Small intestine (tissue), 7 donors: ENCODE measurements at regions not wholly inside any gene's neighbourhood (a gene's known extent, or its start where the extent isn't known, plus 50 kb on each side); places are given as distances from the start of the nearest gene placed in this dataset.

Experiments used
- DNase-seq, 2 donors: peaks; one replicate each; pipeline versions ENCODE4 v3.0.0 to v3.0.0-alpha.2; 2013
- FAIRE-seq: peaks from 2 replicates; lab custom pipeline; 2012; peaks lifted over from hg19 to GRCh38; lab: Jason Lieb, UNC
- H3K27ac ChIP-seq, 3 donors: one replicate each; pipeline ENCODE4 v1.5.1; 2013; ENCODE audit warnings: low read length in 2 of 3, mild to moderate bottlenecking in 2 of 3, control low read depth in 1 of 3, inconsistent platforms in 1 of 3, low read depth in 1 of 3, moderate library complexity in 1 of 3
- H3K27me3 ChIP-seq, 3 donors: one replicate each; pipeline ENCODE4 v1.6.1; 2013; ENCODE audit warnings: low read length in 3 of 3, inconsistent platforms in 1 of 3; ENCODE audit not compliant: control insufficient read depth in 3 of 3, insufficient read depth in 3 of 3
- H3K36me3 ChIP-seq, 3 donors: one replicate each; pipeline ENCODE4 v1.6.1; 2013; ENCODE audit warnings: low read length in 3 of 3, inconsistent platforms in 1 of 3, low read depth in 1 of 3, mild to moderate bottlenecking in 1 of 3, moderate library complexity in 1 of 3; ENCODE audit not compliant: control insufficient read depth in 3 of 3, insufficient read depth in 2 of 3
- H3K4me1 ChIP-seq, 3 donors: one replicate each; pipeline ENCODE4 v1.6.1; 2013; ENCODE audit warnings: low read length in 2 of 3, inconsistent platforms in 1 of 3, low read depth in 1 of 3, mild to moderate bottlenecking in 1 of 3, moderate library complexity in 1 of 3; ENCODE audit not compliant: control insufficient read depth in 3 of 3, insufficient read depth in 2 of 3
- H3K4me3 ChIP-seq, 3 donors: one replicate each; pipeline ENCODE4 v1.5.1; 2013; ENCODE audit warnings: low read length in 3 of 3, control low read depth in 1 of 3, inconsistent platforms in 1 of 3, low read depth in 1 of 3, mild to moderate bottlenecking in 1 of 3, moderate library complexity in 1 of 3
- H3K9me3 ChIP-seq, 2 donors: one replicate each; pipeline ENCODE4 v1.6.1; 2013; ENCODE audit warnings: low read depth in 1 of 2, low read length in 1 of 2; ENCODE audit not compliant: control insufficient read depth in 2 of 2, insufficient read depth in 1 of 2
- WGBS, 3 donors: extraction: QIAGEN DNeasy Blood & Tissue Kit; methylation state at CpG; one replicate each; pipeline ENCODE4 v1.1.7; 2013; 5-methylcytosine and 5-hydroxymethylcytosine counted together
- donor health status: healthy with polysubstance abuse.
- donor health status: control.
- donor health status: control.
- donor health status: Bipolar disorder and iron deficiency.
- donor health status: healthy.

DNA sequence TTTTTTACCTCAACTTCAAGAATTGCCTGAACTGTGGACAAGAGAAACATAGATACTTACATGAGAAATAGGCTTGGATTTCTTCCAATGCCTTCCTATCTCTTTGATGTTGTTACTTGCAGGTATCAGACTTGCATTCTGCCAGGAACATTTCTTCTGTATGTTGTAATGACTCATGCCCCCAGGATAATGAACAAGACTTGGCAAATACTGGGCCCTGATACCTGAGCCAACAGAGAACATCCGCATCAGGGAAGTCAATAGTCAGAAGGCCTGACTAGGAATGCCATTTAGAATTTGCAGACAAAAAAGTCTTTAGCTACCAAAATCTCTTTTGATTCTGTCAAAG lies 273.7 kb upstream of the KIRREL3 start:
- peaks cover 0 to 2% (median 0%) of the 10 kb centered on the region in 3 donors for H3K27me3 ChIP-seq
- no peak overlapping the region for H3K4me3 ChIP-seq
- H3K9me3 ChIP-seq: no peaks in the 10 kb centered on the region
- FAIRE-seq (no peak), DNase-seq (no peak)
- no peaks in the 10 kb centered on the region for H3K4me1 ChIP-seq
- H3K27ac ChIP-seq: no peak overlapping the region
- H3K36me3 ChIP-seq: no peaks in the 10 kb centered on the region
- 75 to 92% (median 79%) methylated on average over 1 of the region's 1 CpG for WGBS, 3 donors

- Histone ChIP-seq H3K27me3 (peaks cover 0 to 2% (median 0%) of the 10 kb centered on the region in 3 donors), H3K36me3 (no peaks in the 10 kb centered on the region), H3K4me3 (no peak overlapping the region), H3K4me1 (no peaks in the 10 kb centered on the region), H3K27ac (no peak overlapping the region), H3K9me3 (no peaks in the 10 kb centered on the region)
- DNase-seq (no peak), FAIRE-seq (no peak)
- WGBS, 3 donors: 51 to 72% (median 61%) methylated on average over 5 of the region's 5 CpGs
Measured at GRCh38 chr11:127273593-127274327, 273.2 kb upstream of the KIRREL3 start.

GRCh38 chr11:127270851-127271250 lies 270.3 kb upstream of the KIRREL3 start:
- H3K9me3 ChIP-seq: peaks cover 0 to 5% of the 10 kb centered on the region in 2 donors
- no peaks in the 10 kb centered on the region for H3K36me3 ChIP-seq
- H3K27me3 ChIP-seq: peaks cover 0 to 2% (median 0%) of the 10 kb centered on the region in 3 donors
- H3K4me1 ChIP-seq: no peaks in the 10 kb centered on the region
- H3K27ac ChIP-seq: no peak overlapping the region
- DNase-seq (no peak), FAIRE-seq (no peak)
- 53 to 56% (median 55%) methylated on average over 2 of the region's 2 CpGs for WGBS, 3 donors
- H3K4me3 ChIP-seq: no peak overlapping the region

DNA sequence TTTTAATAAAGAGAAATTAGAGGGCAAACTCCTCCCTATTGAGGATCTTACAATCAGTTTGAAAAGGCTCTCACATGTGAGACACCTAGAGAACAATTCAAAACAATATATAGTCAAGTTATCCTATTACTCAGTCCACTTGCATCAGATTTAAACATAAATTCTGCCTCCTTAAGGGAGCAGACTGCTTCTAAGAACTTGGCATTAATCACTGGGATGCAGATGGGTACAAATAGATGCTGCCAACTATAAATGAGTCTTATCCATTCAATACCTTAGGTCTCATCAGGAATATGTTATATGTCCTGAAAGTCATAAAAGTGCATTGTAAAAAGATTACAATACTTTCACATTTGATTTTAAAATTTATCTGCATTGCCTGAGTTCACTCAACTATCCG lies 269.3 kb upstream of the KIRREL3 start:
- FAIRE-seq: no peak
- Histone ChIP-seq H3K27me3 (peaks cover 0 to 2% (median 0%) of the 10 kb centered on the region in 3 donors), H3K9me3 (peaks cover 0 to 5% of the 10 kb centered on the region in 2 donors), H3K4me3 (no peak overlapping the region), H3K36me3 (no peaks in the 10 kb centered on the region), H3K4me1 (no peaks in the 10 kb centered on the region), H3K27ac (no peak overlapping the region)
- 88 to 90% (median 89%) methylated on average over 1 of the region's 1 CpG for WGBS, 3 donors
- DNase-seq: no peak

- no peak for FAIRE-seq
Measured at GRCh38 chr11:127268932-127269331, 268.4 kb upstream of the KIRREL3 start.

GRCh38 chr11:127268521-127268920 lies 268.0 kb upstream of the KIRREL3 start:
- FAIRE-seq: no peak
- 69 to 78% (median 73%) methylated on average over 7 of the region's 7 CpGs for WGBS, 3 donors
- H3K27me3 ChIP-seq: peaks cover 0 to 2% (median 0%) of the 10 kb centered on the region in 3 donors
- H3K36me3 ChIP-seq: no peaks in the 10 kb centered on the region
- no peaks in the 10 kb centered on the region for H3K4me1 ChIP-seq
- H3K9me3 ChIP-seq: peaks cover 0 to 5% of the 10 kb centered on the region in 2 donors
- DNase-seq: no peak
- H3K4me3 ChIP-seq: no peak overlapping the region
- no peak overlapping the region for H3K27ac ChIP-seq

More at GRCh38 chr11:127268932-127269331, 268.4 kb upstream of the KIRREL3 start:
- Histone ChIP-seq H3K27ac (no peak overlapping the region), H3K4me3 (no peak overlapping the region), H3K36me3 (no peaks in the 10 kb centered on the region), H3K27me3 (peaks cover 0 to 2% (median 0%) of the 10 kb centered on the region in 3 donors), H3K4me1 (no peaks in the 10 kb centered on the region), H3K9me3 (peaks cover 0 to 5% of the 10 kb centered on the region in 2 donors)
- no peak for DNase-seq

DNA sequence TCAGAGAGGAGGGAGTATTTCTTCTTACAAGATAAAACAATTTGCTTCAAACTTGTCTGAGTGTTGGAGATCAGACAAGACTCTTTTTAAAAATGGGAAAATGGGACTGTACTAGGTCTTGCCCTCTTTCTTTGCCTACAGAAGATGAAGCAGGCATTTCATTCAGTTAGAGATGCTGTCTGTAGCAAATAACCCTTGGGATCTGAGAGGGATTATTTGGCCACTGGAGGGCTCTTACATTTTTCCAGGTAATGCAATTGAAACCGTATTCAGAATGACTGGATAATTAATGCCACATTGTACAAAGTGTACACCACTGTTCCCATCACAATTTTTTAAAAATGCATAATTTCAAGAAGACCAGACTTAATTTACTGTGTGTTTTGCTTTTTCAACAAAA lies 258.5 kb upstream of the KIRREL3 start:
- no peak overlapping the region for H3K27ac ChIP-seq
- FAIRE-seq (no peak), DNase-seq (no peak)
- 50 to 56% (median 52%) methylated on average over 1 of the region's 1 CpG for WGBS, 3 donors
- no peaks in the 10 kb centered on the region for H3K27me3 ChIP-seq
- no peaks in the 10 kb centered on the region for H3K36me3 ChIP-seq
- no peaks in the 10 kb centered on the region for H3K9me3 ChIP-seq
- H3K4me3 ChIP-seq: no peak overlapping the region
- H3K4me1 ChIP-seq: no peaks in the 10 kb centered on the region

DNA sequence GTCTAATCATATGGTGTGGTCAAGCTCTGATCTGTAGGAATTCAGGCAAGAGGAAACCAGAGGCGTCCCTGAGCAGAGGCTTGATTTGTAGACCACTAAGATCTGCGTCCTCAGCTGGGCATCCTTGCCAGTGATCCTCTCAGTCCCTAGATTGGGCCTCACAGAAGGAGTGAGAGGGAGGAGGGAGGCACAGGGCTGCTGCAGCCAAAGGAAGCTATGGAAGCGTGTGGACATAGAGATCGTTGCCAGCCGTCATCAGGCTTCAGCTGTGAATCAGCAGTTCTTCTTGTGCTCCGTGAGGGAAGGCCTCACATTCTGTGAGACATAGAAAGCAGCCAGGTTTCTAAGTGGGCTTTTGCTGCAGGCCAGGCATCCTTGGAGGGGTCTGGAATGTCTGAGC lies 254.6 kb upstream of the KIRREL3 start:
- H3K36me3 ChIP-seq: no peaks in the 10 kb centered on the region
- H3K4me3 ChIP-seq: no peak overlapping the region
- no peaks in the 10 kb centered on the region for H3K9me3 ChIP-seq
- H3K27ac ChIP-seq: no peak overlapping the region
- no peaks in the 10 kb centered on the region for H3K27me3 ChIP-seq
- DNase-seq (no peak), FAIRE-seq (no peak)
- WGBS, 3 donors: 52 to 71% (median 69%) methylated on average over 6 of the region's 6 CpGs
- no peaks in the 10 kb centered on the region for H3K4me1 ChIP-seq

- 47 to 59% (median 55%) methylated on average over 3 of the region's 3 CpGs for WGBS, 3 donors
- no peaks in the 10 kb centered on the region for H3K27me3 ChIP-seq
- H3K9me3 ChIP-seq: no peaks in the 10 kb centered on the region
- H3K27ac ChIP-seq: no peak overlapping the region
- H3K36me3 ChIP-seq: no peaks in the 10 kb centered on the region
- no peak for DNase-seq
- no peaks in the 10 kb centered on the region for H3K4me1 ChIP-seq
- H3K4me3 ChIP-seq: no peak overlapping the region
- no peak for FAIRE-seq
Measured at GRCh38 chr11:127252321-127252720, 251.8 kb upstream of the KIRREL3 start.
